B cell (primary cell): ENCODE measurements at regions not wholly inside any gene's neighbourhood (a gene's known extent, or its start where the extent isn't known, plus 50 kb on each side); places are given as distances from the start of the nearest gene placed in this dataset.

ENCODE experiments used
- EZH2 ChIP-seq: IDR thresholded peaks from 2 replicates; pipeline ENCODE4 v1.6.1; 2012; ENCODE audit warnings: borderline replicate concordance, low read depth, mild to moderate bottlenecking, moderate library complexity, low read length; ENCODE audit not compliant: insufficient read depth, poor library complexity, severe bottlenecking
- TF ChIP-seq, protein P1 (sequence below): fragments of 200-600 bp; IDR thresholded peaks from one replicate; pipeline ENCODE4 v1.8.0; 2022; ENCODE audit warnings: antibody characterized with exemption, mild to moderate bottlenecking

DNA sequence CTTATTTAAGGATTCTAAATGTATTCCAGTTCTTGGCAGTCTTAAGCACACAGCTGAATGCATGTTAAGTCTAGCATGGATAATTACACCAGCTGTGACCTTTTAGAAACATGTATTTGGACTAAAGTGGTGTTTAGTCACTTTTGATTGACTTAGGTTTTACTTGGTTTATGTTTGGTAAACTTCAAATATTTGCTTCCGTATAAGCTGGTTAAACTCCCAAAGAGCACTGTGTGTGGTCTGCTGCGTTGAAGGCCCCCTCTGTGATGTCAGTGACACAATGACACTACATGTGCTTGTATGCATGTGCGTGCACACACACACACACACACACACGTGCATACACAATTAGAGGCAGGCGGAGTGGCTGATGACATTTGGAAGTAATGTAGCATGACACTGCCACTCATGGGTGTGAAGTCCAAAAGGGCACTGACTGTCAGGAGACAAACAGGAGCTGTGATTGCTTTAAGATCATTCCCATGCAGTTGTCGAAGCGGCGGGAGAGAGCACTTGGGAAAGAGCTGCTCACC is 156.1 kb upstream of the CDH13 start:
- TF ChIP-seq, protein P1, sequence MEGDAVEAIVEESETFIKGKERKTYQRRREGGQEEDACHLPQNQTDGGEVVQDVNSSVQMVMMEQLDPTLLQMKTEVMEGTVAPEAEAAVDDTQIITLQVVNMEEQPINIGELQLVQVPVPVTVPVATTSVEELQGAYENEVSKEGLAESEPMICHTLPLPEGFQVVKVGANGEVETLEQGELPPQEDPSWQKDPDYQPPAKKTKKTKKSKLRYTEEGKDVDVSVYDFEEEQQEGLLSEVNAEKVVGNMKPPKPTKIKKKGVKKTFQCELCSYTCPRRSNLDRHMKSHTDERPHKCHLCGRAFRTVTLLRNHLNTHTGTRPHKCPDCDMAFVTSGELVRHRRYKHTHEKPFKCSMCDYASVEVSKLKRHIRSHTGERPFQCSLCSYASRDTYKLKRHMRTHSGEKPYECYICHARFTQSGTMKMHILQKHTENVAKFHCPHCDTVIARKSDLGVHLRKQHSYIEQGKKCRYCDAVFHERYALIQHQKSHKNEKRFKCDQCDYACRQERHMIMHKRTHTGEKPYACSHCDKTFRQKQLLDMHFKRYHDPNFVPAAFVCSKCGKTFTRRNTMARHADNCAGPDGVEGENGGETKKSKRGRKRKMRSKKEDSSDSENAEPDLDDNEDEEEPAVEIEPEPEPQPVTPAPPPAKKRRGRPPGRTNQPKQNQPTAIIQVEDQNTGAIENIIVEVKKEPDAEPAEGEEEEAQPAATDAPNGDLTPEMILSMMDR, result no peak
- TF ChIP-seq EZH2, result no peak
